Upper lobe of right lung (tissue), 1 donor: ENCODE measurements at regions not wholly inside any gene's neighbourhood (a gene's known extent, or its start where the extent isn't known, plus 50 kb on each side); places are given as distances from the start of the nearest gene placed in this dataset.

Experiments
- ATAC-seq: fragments of 200-7000 bp; cut with Tn5 transposase; one replicate; pipeline ENCODE4 v1.9.1; 2020; ENCODE audit warnings: mild to moderate bottlenecking, moderate library complexity
- DNase-seq: peaks from one replicate; pipeline ENCODE4 v3.0.0-alpha.2; 2020
- H3K27ac ChIP-seq: fragments of 200-600 bp; one replicate; pipeline ENCODE4 v1.8.0; 2022
- H3K27me3 ChIP-seq: fragments of 200-600 bp; one replicate; pipeline ENCODE4 v1.8.0; 2022; ENCODE audit warnings: mild to moderate bottlenecking
- H3K36me3 ChIP-seq: fragments of 200-600 bp; one replicate; pipeline ENCODE4 v1.8.0; 2022
- H3K4me1 ChIP-seq: fragments of 200-600 bp; one replicate; pipeline ENCODE4 v1.8.0; 2022
- H3K4me3 ChIP-seq: fragments of 200-600 bp; one replicate; pipeline ENCODE4 v1.8.0; 2022; ENCODE audit warnings: mild to moderate bottlenecking
- H3K9me3 ChIP-seq: fragments of 200-600 bp; one replicate; pipeline ENCODE4 v1.8.0; 2022
- intact Hi-C: fragments of 100-400 bp; cut with DNase I; formaldehyde crosslinking; loops from one replicate; pipeline ENCODE4 v1.11.0; 2022
- TF ChIP-seq, protein P1 (sequence below): fragments of 200-600 bp; IDR thresholded peaks from one replicate; pipeline ENCODE4 v1.8.0; 2022; ENCODE audit warnings: antibody characterized with exemption
- donor health status: DM: no; HTN: yes; CAD: no; lungs with severe emphysema.

DNA sequence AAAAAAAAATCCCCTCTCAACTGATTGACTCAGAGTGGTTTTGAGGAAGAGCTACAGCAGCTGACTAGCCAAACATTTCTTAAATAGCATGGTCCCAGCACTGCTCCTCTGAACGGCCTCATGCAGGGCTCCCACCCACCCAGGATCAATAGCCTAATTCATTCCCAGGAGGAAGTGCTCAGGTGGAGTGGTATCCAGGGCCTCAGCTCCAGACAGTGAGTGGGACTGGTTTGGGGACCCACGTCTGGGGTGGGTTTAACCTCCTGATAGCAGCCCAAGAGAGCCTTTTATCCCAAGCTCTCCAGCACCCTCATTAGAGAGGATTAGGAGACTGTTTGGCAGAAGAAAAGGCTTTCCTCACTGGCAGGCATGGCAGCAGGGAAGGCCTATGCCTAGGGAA, 68.5 kb upstream of the CDH5 start:
- intact Hi-C loops = no loop called here
- Histone ChIP-seq H3K27ac (no peak overlapping the region), H3K27me3 (no peaks in the 10 kb centered on the region), H3K4me3 (no peak overlapping the region), H3K36me3 (no peaks in the 10 kb centered on the region), H3K4me1 (no peaks in the 10 kb centered on the region), H3K9me3 (no peaks in the 10 kb centered on the region)
- ATAC-seq (no peak), DNase-seq (no peak)
- TF ChIP-seq, protein P1, sequence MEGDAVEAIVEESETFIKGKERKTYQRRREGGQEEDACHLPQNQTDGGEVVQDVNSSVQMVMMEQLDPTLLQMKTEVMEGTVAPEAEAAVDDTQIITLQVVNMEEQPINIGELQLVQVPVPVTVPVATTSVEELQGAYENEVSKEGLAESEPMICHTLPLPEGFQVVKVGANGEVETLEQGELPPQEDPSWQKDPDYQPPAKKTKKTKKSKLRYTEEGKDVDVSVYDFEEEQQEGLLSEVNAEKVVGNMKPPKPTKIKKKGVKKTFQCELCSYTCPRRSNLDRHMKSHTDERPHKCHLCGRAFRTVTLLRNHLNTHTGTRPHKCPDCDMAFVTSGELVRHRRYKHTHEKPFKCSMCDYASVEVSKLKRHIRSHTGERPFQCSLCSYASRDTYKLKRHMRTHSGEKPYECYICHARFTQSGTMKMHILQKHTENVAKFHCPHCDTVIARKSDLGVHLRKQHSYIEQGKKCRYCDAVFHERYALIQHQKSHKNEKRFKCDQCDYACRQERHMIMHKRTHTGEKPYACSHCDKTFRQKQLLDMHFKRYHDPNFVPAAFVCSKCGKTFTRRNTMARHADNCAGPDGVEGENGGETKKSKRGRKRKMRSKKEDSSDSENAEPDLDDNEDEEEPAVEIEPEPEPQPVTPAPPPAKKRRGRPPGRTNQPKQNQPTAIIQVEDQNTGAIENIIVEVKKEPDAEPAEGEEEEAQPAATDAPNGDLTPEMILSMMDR = no peak

DNA sequence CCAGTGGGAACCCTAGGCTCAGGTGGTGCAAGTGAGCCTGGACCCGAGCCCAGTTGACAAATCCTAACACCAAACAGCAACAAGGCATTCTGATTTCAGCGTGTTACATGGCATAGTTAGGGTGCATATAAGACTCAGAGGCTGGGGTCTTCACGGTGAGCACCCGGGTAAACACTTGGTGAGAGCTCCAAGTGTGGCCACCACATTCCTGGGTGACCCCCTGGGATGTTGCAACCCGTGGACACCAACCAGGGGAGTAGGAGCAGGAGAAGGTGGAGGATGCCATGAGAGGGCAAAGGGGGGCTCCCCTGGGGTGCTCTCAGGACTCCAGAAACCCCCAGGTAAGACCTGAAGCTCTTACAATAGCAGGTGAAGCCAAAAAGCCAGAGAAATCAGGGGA, 69.9 kb upstream of the CDH5 start:
- H3K27ac ChIP-seq = no peak overlapping the region
- ATAC-seq = no peak
- TF ChIP-seq, protein P1 = no peak
- H3K9me3 ChIP-seq = no peaks in the 10 kb centered on the region
- DNase-seq = no peak
- no peaks in the 10 kb centered on the region for H3K36me3 ChIP-seq
- H3K4me1 ChIP-seq = no peaks in the 10 kb centered on the region
- no peaks in the 10 kb centered on the region for H3K27me3 ChIP-seq
- intact Hi-C loops = no loop called here
- no peak overlapping the region for H3K4me3 ChIP-seq

DNA sequence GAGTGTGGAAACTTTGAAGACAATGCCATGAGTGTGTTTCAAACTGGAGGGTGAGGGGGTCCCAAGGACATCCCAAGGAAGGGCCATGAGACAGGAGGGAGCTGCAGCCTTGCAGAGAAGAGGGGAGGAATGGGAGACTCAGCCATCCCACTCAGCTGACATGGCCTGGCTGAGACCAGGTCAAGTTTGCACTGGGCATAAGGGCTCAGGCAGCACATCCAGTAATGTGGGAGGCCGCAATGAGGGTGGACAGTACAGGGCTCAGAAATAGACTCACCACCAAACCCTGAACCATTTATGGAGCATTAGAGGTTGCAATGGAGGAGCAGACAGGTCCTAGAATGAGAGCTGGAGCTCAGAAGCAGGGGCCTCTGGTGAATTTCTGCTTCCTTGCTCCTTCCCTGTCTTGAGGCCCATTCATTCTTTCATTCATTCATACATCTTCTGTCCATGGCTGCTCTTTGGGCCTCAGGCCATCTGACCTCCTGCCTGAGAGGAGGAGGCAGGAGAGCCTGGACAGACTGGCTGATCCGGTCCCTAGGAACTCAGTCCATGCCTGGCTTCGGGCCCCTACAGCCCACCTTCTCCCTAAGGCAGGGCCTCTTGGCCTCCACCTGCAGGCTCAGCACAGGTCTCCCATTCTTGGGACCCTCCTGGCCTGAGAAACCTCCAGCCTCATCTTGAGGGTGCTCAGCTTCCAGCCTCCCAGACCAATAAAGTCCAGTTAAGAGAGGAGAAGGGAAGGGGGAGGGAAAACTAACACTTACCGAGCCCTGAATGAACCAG, 70.5 kb upstream of the CDH5 start:
- intact Hi-C loops = no loop called here
- Histone ChIP-seq H3K27ac (no peak overlapping the region), H3K36me3 (no peaks in the 10 kb centered on the region), H3K9me3 (no peaks in the 10 kb centered on the region), H3K27me3 (no peaks in the 10 kb centered on the region), H3K4me1 (no peaks in the 10 kb centered on the region), H3K4me3 (no peak overlapping the region)
- TF ChIP-seq, protein P1 = no peak
- ATAC-seq (no peak), DNase-seq (no peak)

DNA sequence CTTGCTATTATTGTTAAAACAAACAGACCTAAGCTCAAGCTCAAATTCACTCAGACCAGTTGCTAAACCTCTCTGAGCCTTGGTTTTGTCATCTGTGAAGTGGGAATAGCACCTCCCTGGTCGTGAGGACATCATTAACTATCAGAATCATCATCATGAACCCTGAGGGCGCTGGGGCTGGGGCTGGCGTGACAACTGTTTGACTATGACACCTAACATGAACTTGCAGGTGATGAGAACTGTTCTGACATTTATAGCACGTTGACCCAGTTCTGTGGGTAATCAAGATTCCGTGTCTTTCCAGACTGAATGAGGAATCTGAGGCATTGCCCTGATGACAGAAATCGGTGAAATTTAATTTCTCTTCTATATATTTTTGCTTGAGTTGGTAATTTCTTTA, 71.3 kb upstream of the CDH5 start:
- Histone ChIP-seq H3K27ac (no peak overlapping the region), H3K27me3 (no peaks in the 10 kb centered on the region), H3K36me3 (no peaks in the 10 kb centered on the region), H3K4me1 (no peaks in the 10 kb centered on the region), H3K9me3 (no peaks in the 10 kb centered on the region), H3K4me3 (no peak overlapping the region)
- no peak for DNase-seq
- TF ChIP-seq, protein P1 = no peak
- ATAC-seq = no peak
- intact Hi-C loops = no loop called here

DNA sequence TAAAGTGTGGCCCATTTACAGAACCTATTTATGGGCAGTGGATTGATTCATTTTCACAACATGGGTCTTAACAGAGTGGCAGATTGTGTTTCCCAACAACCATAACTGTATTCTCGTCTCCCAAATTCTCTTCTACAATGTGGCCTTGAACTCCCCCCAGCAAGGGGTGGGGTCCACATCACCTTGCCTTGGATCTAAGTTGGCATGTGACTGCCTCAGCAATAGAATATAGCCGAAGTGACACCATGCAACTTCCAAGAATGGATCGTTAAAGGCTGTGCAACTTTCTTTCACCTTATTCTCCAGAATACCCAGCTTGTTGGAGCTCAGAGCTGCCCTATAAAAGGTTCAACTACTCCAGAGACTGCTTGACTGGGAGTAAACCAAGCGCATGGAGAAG, 72.0 kb upstream of the CDH5 start:
- H3K9me3 ChIP-seq = no peaks in the 10 kb centered on the region
- intact Hi-C loops = no loop called here
- TF ChIP-seq, protein P1 = no peak
- no peaks in the 10 kb centered on the region for H3K27me3 ChIP-seq
- DNase-seq (no peak), ATAC-seq (no peak)
- H3K4me3 ChIP-seq = no peak overlapping the region
- H3K4me1 ChIP-seq = no peaks in the 10 kb centered on the region
- H3K36me3 ChIP-seq = no peaks in the 10 kb centered on the region
- H3K27ac ChIP-seq = no peak overlapping the region

DNA sequence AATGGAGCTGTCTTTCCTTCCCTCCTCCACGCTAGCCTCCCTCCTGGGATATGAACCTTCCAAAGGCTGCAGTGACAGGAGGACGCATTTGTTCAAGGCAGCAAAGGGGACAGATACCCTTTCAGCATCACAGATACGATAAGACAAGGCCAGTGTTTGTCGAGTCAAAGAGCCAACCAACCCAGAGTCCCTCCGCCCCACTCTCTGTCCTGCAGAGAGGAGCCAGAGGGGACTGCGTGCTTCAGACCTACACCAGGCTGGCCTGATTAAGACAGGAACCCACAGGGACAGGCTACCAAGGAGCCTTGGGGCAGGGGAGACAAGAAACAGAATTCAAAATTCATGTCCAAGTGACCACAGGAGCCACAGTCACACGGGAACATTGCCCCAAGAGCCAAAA, 72.6 kb upstream of the CDH5 start:
- no peaks in the 10 kb centered on the region for H3K9me3 ChIP-seq
- H3K27me3 ChIP-seq = no peaks in the 10 kb centered on the region
- no peak overlapping the region for H3K27ac ChIP-seq
- TF ChIP-seq, protein P1 = no peak
- H3K4me1 ChIP-seq = no peaks in the 10 kb centered on the region
- ATAC-seq = no peak
- H3K4me3 ChIP-seq = no peak overlapping the region
- no peak for DNase-seq
- intact Hi-C loops = no loop called here
- H3K36me3 ChIP-seq = no peaks in the 10 kb centered on the region
